A673 (cell line): ENCODE measurements at regions not wholly inside any gene's neighbourhood (a gene's known extent, or its start where the extent isn't known, plus 50 kb on each side); places are given as distances from the start of the nearest gene placed in this dataset.

Experiments used
- BruUV-seq: library from RNA; stranded (reverse); fragments of 400-500 nt; replicated peaks from 2 replicates; lab custom pipeline; 2021; lab: Mats Ljungman, UMichigan
- CTCF ChIA-PET: fragments of 300-600 bp; sonication (Branson Sonifier 250); formaldehyde crosslinking; loops from one replicate; lab custom pipeline; 2022; ENCODE audit warnings: antibody characterized with exemption; lab: Charles Lee
- POLR2A ChIA-PET: fragments of 300-600 bp; sonication (Branson Sonifier 250); formaldehyde crosslinking; loops from one replicate; lab custom pipeline; 2022; ENCODE audit warnings: antibody characterized with exemption; ENCODE audit not compliant: low non-redundant PET; lab: Charles Lee
- DNase-seq: peaks from one replicate; pipeline ENCODE4 v3.0.0-alpha.2; 2015; ENCODE audit warnings: low spot score
- H3K27ac ChIP-seq: fragments of 200-600 bp; sonication (generic); 2 replicates; pipeline ENCODE4 v1.5.1; 2016; ENCODE audit warnings: mixed run types, low read depth, mild to moderate bottlenecking, mixed read lengths, antibody characterized with exemption, low read length; ENCODE audit not compliant: poor library complexity, severe bottlenecking
- H3K27me3 ChIP-seq: fragments of 200-600 bp; sonication (generic); replicated peaks from 2 replicates; pipeline ENCODE4 v1.6.1; 2017; ENCODE audit warnings: mixed run types, low read depth, mild to moderate bottlenecking, mixed read lengths, antibody characterized with exemption, low read length; ENCODE audit not compliant: insufficient read depth, poor library complexity
- H3K36me3 ChIP-seq: fragments of 200-600 bp; sonication (generic); 2 replicates; pipeline ENCODE4 v1.6.1; 2016; ENCODE audit warnings: mixed run types, mild to moderate bottlenecking, mixed read lengths, antibody characterized with exemption, low read length; ENCODE audit not compliant: insufficient read depth, poor library complexity, severe bottlenecking
- H3K4me1 ChIP-seq: fragments of 200-600 bp; sonication (generic); 2 replicates; pipeline ENCODE4 v1.6.1; 2017; ENCODE audit warnings: mixed run types, mild to moderate bottlenecking, mixed read lengths, antibody characterized with exemption, low read length; ENCODE audit not compliant: insufficient read depth, poor library complexity, severe bottlenecking
- H3K4me3 ChIP-seq: fragments of 200-600 bp; sonication (generic); 2 replicates; pipeline ENCODE4 v1.5.1; 2016; ENCODE audit warnings: low read depth, mixed run types, mild to moderate bottlenecking, mixed read lengths, low read length; ENCODE audit not compliant: poor library complexity, severe bottlenecking
- H3K9me3 ChIP-seq: fragments of 200-600 bp; sonication (generic); 2 replicates; pipeline ENCODE4 v1.6.1; 2016; ENCODE audit warnings: mixed run types, low read depth, mild to moderate bottlenecking, mixed read lengths, antibody characterized with exemption, low read length; ENCODE audit not compliant: poor library complexity, severe bottlenecking
- EZH2 ChIP-seq: fragments of 200-600 bp; sonication (generic); IDR thresholded peaks from 2 replicates; pipeline ENCODE4 v1.6.1; 2017; ENCODE audit warnings: borderline replicate concordance, low read depth, mild to moderate bottlenecking, mixed read lengths, antibody characterized with exemption, low read length; ENCODE audit not compliant: poor library complexity, severe bottlenecking
- intact Hi-C: fragments of 100-400 bp; cut with micrococcal nuclease; formaldehyde crosslinking; loops from one replicate; pipeline ENCODE4 v1.10.0; 2022; ENCODE audit not compliant: unreplicated experiment
- TF ChIP-seq, protein P1 (sequence below): fragments of 300-800, 200-600 bp; sonication (generic); conservative IDR thresholded peaks from 2 replicates; pipeline ENCODE4 v1.5.1; 2017; ENCODE audit warnings: low read depth, mild to moderate bottlenecking, antibody characterized with exemption, low read length, moderate library complexity, mixed read lengths

- peak overlapping the region; percentile 65 for H3K27ac ChIP-seq
- H3K4me3 ChIP-seq, result peak overlapping the region; percentile 48
- DNase-seq, result no peak
- no peaks in the 10 kb centered on the region for H3K27me3 ChIP-seq
- TF ChIP-seq EZH2, result no peak
- intact Hi-C loops, result loop anchor here (2.0 to 10.0 kb wide), 4 partner anchors 163 to 453 kb away; no protein-coding TSS in a partner anchor
- no TSS peak for BruUV-seq
- no peaks in the 10 kb centered on the region for H3K9me3 ChIP-seq
- CTCF ChIA-PET, result interaction anchor here (0.5 to 0.6 kb wide), 4 partner anchors 20 to 496 kb away, joined by 3 to 5 read pairs (median 4); no protein-coding TSS in a partner anchor
- POLR2A ChIA-PET, result no interaction called here
- H3K36me3 ChIP-seq, result no peaks in the 10 kb centered on the region
- H3K4me1 ChIP-seq, result peaks cover 17% of the 10 kb centered on the region
These were observed 169.8 kb upstream of the BCOR start for GRCh38 chrX:40267334-40268187.

GRCh38 chrX:40266490-40267333 is 169.0 kb upstream of the BCOR start:
- no peaks in the 10 kb centered on the region for H3K36me3 ChIP-seq
- peak overlapping the region; percentile 48 for H3K4me3 ChIP-seq
- intact Hi-C loops, result loop anchor here (2.0 to 10.0 kb wide), 4 partner anchors 162 to 452 kb away; no protein-coding TSS in a partner anchor
- H3K27ac ChIP-seq, result peak overlapping the region; percentile 65
- DNase-seq, result peak; percentile 79
- H3K9me3 ChIP-seq, result no peaks in the 10 kb centered on the region
- TF ChIP-seq, protein P1, sequence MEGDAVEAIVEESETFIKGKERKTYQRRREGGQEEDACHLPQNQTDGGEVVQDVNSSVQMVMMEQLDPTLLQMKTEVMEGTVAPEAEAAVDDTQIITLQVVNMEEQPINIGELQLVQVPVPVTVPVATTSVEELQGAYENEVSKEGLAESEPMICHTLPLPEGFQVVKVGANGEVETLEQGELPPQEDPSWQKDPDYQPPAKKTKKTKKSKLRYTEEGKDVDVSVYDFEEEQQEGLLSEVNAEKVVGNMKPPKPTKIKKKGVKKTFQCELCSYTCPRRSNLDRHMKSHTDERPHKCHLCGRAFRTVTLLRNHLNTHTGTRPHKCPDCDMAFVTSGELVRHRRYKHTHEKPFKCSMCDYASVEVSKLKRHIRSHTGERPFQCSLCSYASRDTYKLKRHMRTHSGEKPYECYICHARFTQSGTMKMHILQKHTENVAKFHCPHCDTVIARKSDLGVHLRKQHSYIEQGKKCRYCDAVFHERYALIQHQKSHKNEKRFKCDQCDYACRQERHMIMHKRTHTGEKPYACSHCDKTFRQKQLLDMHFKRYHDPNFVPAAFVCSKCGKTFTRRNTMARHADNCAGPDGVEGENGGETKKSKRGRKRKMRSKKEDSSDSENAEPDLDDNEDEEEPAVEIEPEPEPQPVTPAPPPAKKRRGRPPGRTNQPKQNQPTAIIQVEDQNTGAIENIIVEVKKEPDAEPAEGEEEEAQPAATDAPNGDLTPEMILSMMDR, result peak; percentile 70
- no peak for TF ChIP-seq EZH2
- BruUV-seq, result no TSS peak
- CTCF ChIA-PET, result interaction anchor here (0.5 to 0.6 kb wide), 4 partner anchors 19 to 495 kb away, joined by 3 to 5 read pairs (median 4); no protein-coding TSS in a partner anchor
- POLR2A ChIA-PET, result no interaction called here
- no peaks in the 10 kb centered on the region for H3K27me3 ChIP-seq
- H3K4me1 ChIP-seq, result peaks cover 17% of the 10 kb centered on the region

DNA sequence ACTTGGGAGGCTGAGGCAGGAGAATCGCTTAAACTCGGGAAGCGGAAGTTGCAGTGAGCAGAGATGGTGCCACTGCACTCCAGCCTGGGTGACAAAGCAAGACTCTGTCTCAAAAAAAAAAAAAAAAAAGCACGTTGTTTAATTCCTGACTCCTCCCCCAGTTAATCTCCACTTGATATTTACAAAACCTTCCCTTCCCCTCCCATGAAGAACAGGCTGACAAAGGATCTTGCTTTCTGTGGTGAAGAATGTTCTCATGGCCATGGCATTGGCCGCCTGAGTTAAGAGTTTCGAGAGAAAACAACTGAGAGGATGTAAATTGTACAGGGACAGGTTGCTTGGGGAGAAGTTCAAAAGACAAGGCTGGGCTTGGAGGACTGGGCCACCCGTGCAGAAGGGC is 168.2 kb upstream of the BCOR start:
- TF ChIP-seq, protein P1, result no peak
- TF ChIP-seq EZH2, result no peak
- intact Hi-C loops, result loop anchor here (2.0 to 10.0 kb wide), 4 partner anchors 161 to 451 kb away; no protein-coding TSS in a partner anchor
- ChIA-PET POLR2A (no interaction called here), CTCF (interaction anchor here (0.7 kb wide), 1 partner anchor 544 kb away, joined by 3 read pairs; no protein-coding TSS in a partner anchor)
- no peak overlapping the region for H3K4me3 ChIP-seq
- DNase-seq, result no peak
- no peaks in the 10 kb centered on the region for H3K36me3 ChIP-seq
- no peaks in the 10 kb centered on the region for H3K9me3 ChIP-seq
- no TSS peak for BruUV-seq
- no peak overlapping the region for H3K27ac ChIP-seq
- H3K4me1 ChIP-seq, result peaks cover 17% of the 10 kb centered on the region
- no peaks in the 10 kb centered on the region for H3K27me3 ChIP-seq
